ENCODE measurements at regions not wholly inside any gene's neighbourhood (a gene's known extent, or its start where the extent isn't known, plus 50 kb on each side); places are given as distances from the start of the nearest gene placed in this dataset.

DNA sequence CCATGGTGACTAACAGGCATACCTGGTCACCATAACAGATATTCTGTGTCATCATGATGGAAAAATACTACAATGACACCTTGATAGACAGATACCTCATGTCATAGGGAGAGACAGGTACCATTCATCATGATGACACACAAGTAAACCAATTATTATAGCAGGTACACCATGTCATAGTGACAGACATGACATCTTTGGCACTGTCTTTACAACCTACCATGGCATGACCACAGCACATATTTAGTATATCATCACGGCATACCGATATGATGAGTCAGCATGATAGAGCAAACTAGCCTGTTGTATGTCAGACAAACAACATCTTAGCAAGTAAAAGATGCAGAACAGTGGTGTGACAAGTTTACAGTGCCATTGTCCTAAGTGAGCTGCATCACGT, 101.3 kb upstream of the KLHL29 start:
- Histone ChIP-seq H3K4me1 (peaks cover 32% of the 10 kb centered on the region), H3K27me3 (no peaks in the 10 kb centered on the region), H3K27ac (no peak overlapping the region), H3K9me3 (no peaks in the 10 kb centered on the region), H3K4me3 (no peak overlapping the region), H3K36me3 (no peaks in the 10 kb centered on the region)
- intact Hi-C loops (cut with DNase I) = no loop called here
- no peak for TF ChIP-seq POLR2AphosphoS5 (IDR thresholded peaks at IDR 0.05; ENCODE audit: insufficient read depth in 1 of 2, low read depth in 1 of 2)
- TF ChIP-seq POLR2A (IDR thresholded peaks at IDR 0.05) = no peak
- TF ChIP-seq, protein P1, sequence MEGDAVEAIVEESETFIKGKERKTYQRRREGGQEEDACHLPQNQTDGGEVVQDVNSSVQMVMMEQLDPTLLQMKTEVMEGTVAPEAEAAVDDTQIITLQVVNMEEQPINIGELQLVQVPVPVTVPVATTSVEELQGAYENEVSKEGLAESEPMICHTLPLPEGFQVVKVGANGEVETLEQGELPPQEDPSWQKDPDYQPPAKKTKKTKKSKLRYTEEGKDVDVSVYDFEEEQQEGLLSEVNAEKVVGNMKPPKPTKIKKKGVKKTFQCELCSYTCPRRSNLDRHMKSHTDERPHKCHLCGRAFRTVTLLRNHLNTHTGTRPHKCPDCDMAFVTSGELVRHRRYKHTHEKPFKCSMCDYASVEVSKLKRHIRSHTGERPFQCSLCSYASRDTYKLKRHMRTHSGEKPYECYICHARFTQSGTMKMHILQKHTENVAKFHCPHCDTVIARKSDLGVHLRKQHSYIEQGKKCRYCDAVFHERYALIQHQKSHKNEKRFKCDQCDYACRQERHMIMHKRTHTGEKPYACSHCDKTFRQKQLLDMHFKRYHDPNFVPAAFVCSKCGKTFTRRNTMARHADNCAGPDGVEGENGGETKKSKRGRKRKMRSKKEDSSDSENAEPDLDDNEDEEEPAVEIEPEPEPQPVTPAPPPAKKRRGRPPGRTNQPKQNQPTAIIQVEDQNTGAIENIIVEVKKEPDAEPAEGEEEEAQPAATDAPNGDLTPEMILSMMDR (IDR thresholded peaks at IDR 0.05) = no peak
- DNase-seq (ENCODE audit: extremely low spot score in 2 of 2) = no peak

GRCh38 chr2:23285091-23285800, 99.7 kb upstream of the KLHL29 start:
- Histone ChIP-seq H3K4me3 (no peak overlapping the region), H3K4me1 (peaks cover 32% of the 10 kb centered on the region), H3K27me3 (no peaks in the 10 kb centered on the region), H3K9me3 (no peaks in the 10 kb centered on the region), H3K27ac (no peak overlapping the region), H3K36me3 (no peaks in the 10 kb centered on the region)
- peak; percentile 34 to 47 for DNase-seq (ENCODE audit: extremely low spot score in 2 of 2)
- intact Hi-C loops (cut with DNase I) = no loop called here
- TF ChIP-seq, protein P1 (IDR thresholded peaks at IDR 0.05) = no peak
- TF ChIP-seq POLR2A (IDR thresholded peaks at IDR 0.05) = no peak
- no peak for TF ChIP-seq POLR2AphosphoS5 (IDR thresholded peaks at IDR 0.05; ENCODE audit: insufficient read depth in 1 of 2, low read depth in 1 of 2)

- peaks cover 32% of the 10 kb centered on the region for H3K4me1 ChIP-seq
These were observed 98.8 kb upstream of the KLHL29 start for GRCh38 chr2:23286031-23286757.

DNA sequence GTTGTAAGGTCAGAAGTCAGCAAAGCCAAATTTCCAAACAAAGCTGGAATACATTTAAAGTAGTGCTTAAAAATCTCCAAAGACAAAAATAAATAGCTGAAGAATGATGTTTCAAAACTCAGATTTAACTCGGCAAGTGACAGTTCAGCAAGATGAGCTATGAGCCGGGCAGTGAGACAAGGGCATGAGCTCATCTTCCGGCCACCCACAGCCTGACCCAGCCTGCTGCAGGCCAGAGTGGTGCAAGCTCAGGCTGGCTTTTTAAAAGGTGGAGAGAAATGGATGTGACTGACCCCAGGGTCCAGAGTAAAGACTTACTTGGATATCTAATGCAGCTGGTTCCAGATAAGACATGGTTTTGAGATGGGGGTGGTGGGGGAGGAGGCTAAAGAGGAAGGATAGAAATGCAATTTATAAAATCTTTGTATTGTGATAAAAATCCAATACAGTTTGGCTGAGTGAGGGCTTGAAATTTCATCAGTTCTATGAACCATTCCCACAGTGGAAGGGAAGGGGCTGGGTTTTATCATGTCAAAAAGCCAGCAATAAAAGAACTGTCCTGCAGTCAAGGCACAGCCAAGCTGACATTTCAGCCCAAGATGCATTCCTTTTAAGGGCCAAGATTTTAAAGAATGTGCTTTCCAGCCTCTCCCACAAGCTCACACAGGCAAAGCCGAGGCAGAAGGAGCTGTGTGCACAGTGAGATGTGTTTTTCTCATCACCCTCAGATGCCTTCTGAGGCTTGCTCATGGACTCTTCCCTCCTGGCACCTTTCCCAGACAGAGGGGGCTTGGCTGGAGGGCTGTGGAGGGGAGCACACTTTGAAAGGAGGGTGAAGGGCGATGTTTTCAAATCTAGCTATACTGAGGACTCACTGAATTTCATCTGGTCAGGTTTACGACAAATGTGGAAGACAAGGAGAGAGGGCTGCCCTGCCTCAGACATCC, 97.9 kb upstream of the KLHL29 start:
- peak; percentile 40 to 86 for DNase-seq (ENCODE audit: extremely low spot score in 2 of 2)
- no peaks in the 10 kb centered on the region for H3K36me3 ChIP-seq

More at GRCh38 chr2:23286031-23286757, 98.8 kb upstream of the KLHL29 start:
- Histone ChIP-seq H3K9me3 (no peaks in the 10 kb centered on the region), H3K27me3 (no peaks in the 10 kb centered on the region), H3K27ac (peak overlapping the region; percentile 51), H3K4me3 (no peak overlapping the region), H3K36me3 (no peaks in the 10 kb centered on the region)
- intact Hi-C loops (cut with DNase I) = no loop called here
- peak; percentile 43 to 54 for DNase-seq (ENCODE audit: extremely low spot score in 2 of 2)
- TF ChIP-seq, protein P1 (IDR thresholded peaks at IDR 0.05) = no peak
- TF ChIP-seq POLR2AphosphoS5 (IDR thresholded peaks at IDR 0.05; ENCODE audit: insufficient read depth in 1 of 2, low read depth in 1 of 2) = no peak
- TF ChIP-seq POLR2A (IDR thresholded peaks at IDR 0.05) = no peak

GRCh38 chr2:23289671-23290070, 95.3 kb upstream of the KLHL29 start:
- H3K4me3 ChIP-seq = no peak overlapping the region
- no peak overlapping the region for H3K27ac ChIP-seq
- H3K36me3 ChIP-seq = no peaks in the 10 kb centered on the region
- TF ChIP-seq POLR2A (IDR thresholded peaks at IDR 0.05) = no peak
- TF ChIP-seq POLR2AphosphoS5 (IDR thresholded peaks at IDR 0.05; ENCODE audit: insufficient read depth in 1 of 2, low read depth in 1 of 2) = no peak
- TF ChIP-seq, protein P1 (IDR thresholded peaks at IDR 0.05) = no peak
- no peaks in the 10 kb centered on the region for H3K27me3 ChIP-seq
- peak; percentile 47 to 93 for DNase-seq (ENCODE audit: extremely low spot score in 2 of 2)
- H3K9me3 ChIP-seq = no peaks in the 10 kb centered on the region
- H3K4me1 ChIP-seq = peaks cover 55% of the 10 kb centered on the region
- intact Hi-C loops (cut with DNase I) = no loop called here

More for the DNA sequence above, 97.9 kb upstream of the KLHL29 start:
- Histone ChIP-seq H3K9me3 (no peaks in the 10 kb centered on the region), H3K27me3 (no peaks in the 10 kb centered on the region), H3K4me3 (no peak overlapping the region), H3K4me1 (peaks cover 32% of the 10 kb centered on the region), H3K27ac (peak overlapping the region; percentile 51)
- intact Hi-C loops (cut with DNase I) = no loop called here
- TF ChIP-seq POLR2AphosphoS5 (IDR thresholded peaks at IDR 0.05; ENCODE audit: insufficient read depth in 1 of 2, low read depth in 1 of 2) (peak in 1 of 2 donors; percentile 44), POLR2A (IDR thresholded peaks at IDR 0.05) (no peak)

Measured in vagina (tissue), 2 donors.